Keratinocyte (primary cell): ENCODE measurements at regions not wholly inside any gene's neighbourhood (a gene's known extent, or its start where the extent isn't known, plus 50 kb on each side); places are given as distances from the start of the nearest gene placed in this dataset.

Source experiments
- CTCF ChIP-seq, 3 experiments: IDR thresholded peaks in 1 of 3; conservative IDR thresholded peaks in 1 of 3; optimal IDR thresholded peaks in 1 of 3; 2 replicates in 2 of 3; 3 replicates in 1 of 3; pipeline versions ENCODE3 to v1.5.1; 2011; ENCODE audit warnings: low read length in 3 of 3, mild to moderate bottlenecking in 3 of 3, moderate library complexity in 2 of 3, control low read depth in 1 of 3, inconsistent platforms in 1 of 3; ENCODE audit not compliant: insufficient read depth in 2 of 3; ENCODE audit errors: extremely low read depth in 1 of 3
- EZH2 ChIP-seq: IDR thresholded peaks from one replicate; pipeline ENCODE4 v1.6.1; 2012; ENCODE audit warnings: inconsistent platforms, mild to moderate bottlenecking, low read length, moderate library complexity

GRCh38 chr2:220458051-220458450, 830.6 kb downstream of the SLC4A3 start:
- no peak for TF ChIP-seq CTCF (optimal IDR thresholded peaks at IDR 0.05 in 1 of 3, IDR thresholded peaks at IDR 0.05 in 1 of 3, conservative IDR thresholded peaks at IDR 0.05 in 1 of 3; ENCODE audit: extremely low read depth in 1 of 3, insufficient read depth in 2 of 3, low read length in 3 of 3)
- no peak for TF ChIP-seq EZH2
